ENCODE measurements at regions not wholly inside any gene's neighbourhood (a gene's known extent, or its start where the extent isn't known, plus 50 kb on each side); places are given as distances from the start of the nearest gene placed in this dataset.

GRCh38 chr1:116259663-116260062, 113.4 kb upstream of the ATP1A1 start:
- H3K4me3 ChIP-seq (ENCODE audit: control insufficient read depth, low read depth, low read length) = no peak overlapping the region
- no peak for DNase-seq (ENCODE audit: low read depth)
- no peak for TF ChIP-seq CTCF (IDR thresholded peaks at IDR 0.05; ENCODE audit: control insufficient read depth, insufficient read depth, low read depth, low read length, missing control alignments)

GRCh38 chr1:116260115-116260514, 112.9 kb upstream of the ATP1A1 start:
- no peak overlapping the region for H3K4me3 ChIP-seq (ENCODE audit: control insufficient read depth, low read depth, low read length)
- no peak for DNase-seq (ENCODE audit: low read depth)
- TF ChIP-seq CTCF (IDR thresholded peaks at IDR 0.05; ENCODE audit: control insufficient read depth, insufficient read depth, low read depth, low read length, missing control alignments) = no peak

- no peak overlapping the region for H3K4me3 ChIP-seq (ENCODE audit: control insufficient read depth, low read depth, low read length)
- no peak for TF ChIP-seq CTCF (IDR thresholded peaks at IDR 0.05; ENCODE audit: control insufficient read depth, insufficient read depth, low read depth, low read length, missing control alignments)
- no peak for DNase-seq (ENCODE audit: low read depth)
Measured at GRCh38 chr1:116260621-116261020, 112.4 kb upstream of the ATP1A1 start.

GRCh38 chr1:116261227-116261626, 111.8 kb upstream of the ATP1A1 start:
- no peak for TF ChIP-seq CTCF (IDR thresholded peaks at IDR 0.05; ENCODE audit: control insufficient read depth, insufficient read depth, low read depth, low read length, missing control alignments)
- DNase-seq (ENCODE audit: low read depth) = no peak
- H3K4me3 ChIP-seq (ENCODE audit: control insufficient read depth, low read depth, low read length) = no peak overlapping the region

GRCh38 chr1:116262207-116262994, 110.6 kb upstream of the ATP1A1 start:
- H3K4me3 ChIP-seq (ENCODE audit: control insufficient read depth, low read depth, low read length) = no peak overlapping the region
- TF ChIP-seq CTCF (IDR thresholded peaks at IDR 0.05; ENCODE audit: control insufficient read depth, insufficient read depth, low read depth, low read length, missing control alignments) = no peak
- no peak for DNase-seq (ENCODE audit: low read depth)

- no peak for DNase-seq (ENCODE audit: low read depth)
- H3K4me3 ChIP-seq (ENCODE audit: control insufficient read depth, low read depth, low read length) = no peak overlapping the region
- TF ChIP-seq CTCF (IDR thresholded peaks at IDR 0.05; ENCODE audit: control insufficient read depth, insufficient read depth, low read depth, low read length, missing control alignments) = no peak
Measured at GRCh38 chr1:116262995-116263385, 110.1 kb upstream of the ATP1A1 start.
